GM12878 (cell line): ENCODE measurements at regions not wholly inside any gene's neighbourhood (a gene's known extent, or its start where the extent isn't known, plus 50 kb on each side); places are given as distances from the start of the nearest gene placed in this dataset.

ENCODE experiments used
- ATAC-seq: fragments of 200-7000 bp; cut with Tn5 transposase; 3 replicates; pipeline ENCODE4 v1.9.1; 2020; ENCODE audit warnings: mild to moderate bottlenecking, moderate library complexity
- BruUV-seq: library from RNA; stranded (reverse); fragments of 400-500 nt; replicated peaks from 2 replicates; lab custom pipeline; 2021; lab: Mats Ljungman, UMichigan
- CTCF ChIA-PET: fragments of 300-600 bp; sonication (Branson Sonifier 250); formaldehyde crosslinking; extraction: SDS; loops from one replicate; lab custom pipeline; 2021; ENCODE audit warnings: inconsistent platforms; lab: Yijun Ruan, JAX
- POLR2A ChIA-PET: fragments of 350-600 bp; formaldehyde crosslinking; extraction: SDS; loops from one replicate; lab custom pipeline; 2021; ENCODE audit warnings: inconsistent platforms; lab: Charles Lee
- RAD21 ChIA-PET: fragments of 300-600 bp; sonication (Branson Sonifier 250); formaldehyde crosslinking; loops from one replicate; lab custom pipeline; 2023; ENCODE audit warnings: antibody characterized with exemption; ENCODE audit not compliant: unreplicated experiment; lab: Charles Lee
- SMC1A ChIA-PET: fragments of 300-600 bp; sonication (Branson Sonifier 250); formaldehyde crosslinking; loops from one replicate; lab custom pipeline; 2023; ENCODE audit not compliant: unreplicated experiment, uncharacterized antibody; lab: Charles Lee
- DNase-seq: peaks from one replicate; pipeline ENCODE4 v3.0.0-alpha.2; 2011; ENCODE audit warnings: low read depth, low spot score
- FAIRE-seq: peaks from 3 replicates; lab custom pipeline; 2011; peaks lifted over from hg19 to GRCh38; lab: Jason Lieb, UNC
- H2AFZ ChIP-seq: 2 replicates; pipeline ENCODE4 v1.6.0; 2011; ENCODE audit warnings: low read depth, low read length, control low read depth; ENCODE audit not compliant: control insufficient read depth
- H3K27ac ChIP-seq: 2 replicates; pipeline ENCODE4 v1.5.1; 2011; ENCODE audit warnings: control low read depth; ENCODE audit not compliant: control insufficient read depth, insufficient read depth
- H3K27me3 ChIP-seq, 2 experiments: replicated peaks in 1 of 2; 2 replicates each; pipeline versions ENCODE4 v1.6.0 to v1.6.1; 2011; ENCODE audit warnings: low read length in 1 of 2; ENCODE audit not compliant: control insufficient read depth in 2 of 2, insufficient read depth in 2 of 2
- H3K36me3 ChIP-seq, 2 experiments: 2 replicates each; pipeline ENCODE4 v1.5.1; 2011; ENCODE audit warnings: low read length in 1 of 2; ENCODE audit not compliant: control insufficient read depth in 2 of 2, insufficient read depth in 2 of 2
- H3K4me1 ChIP-seq: 2 replicates; pipeline ENCODE4 v1.6.1; 2011; ENCODE audit warnings: mild to moderate bottlenecking, low read length, moderate library complexity, mixed read lengths; ENCODE audit not compliant: control insufficient read depth, insufficient read depth
- H3K4me2 ChIP-seq: 2 replicates; pipeline ENCODE4 v1.6.0; 2011; ENCODE audit warnings: control low read depth; ENCODE audit not compliant: control insufficient read depth, insufficient read depth
- H3K4me3 ChIP-seq: fragments of 200-600 bp; sonication (generic); 2 replicates; pipeline ENCODE4 v1.5.1; 2016
- H3K79me2 ChIP-seq: 2 replicates; pipeline ENCODE4 v1.6.0; 2011; ENCODE audit warnings: low read length; ENCODE audit not compliant: control insufficient read depth, insufficient read depth
- H3K9ac ChIP-seq: 2 replicates; pipeline ENCODE4 v1.8.0; 2011; ENCODE audit warnings: low read length, control low read depth, mixed read lengths; ENCODE audit not compliant: control insufficient read depth, insufficient read depth
- H3K9me3 ChIP-seq: replicated peaks from 3 replicates; pipeline ENCODE4 v1.5.1; 2011; ENCODE audit warnings: mild to moderate bottlenecking, low read length; ENCODE audit not compliant: control insufficient read depth, insufficient read depth
- H4K20me1 ChIP-seq: 2 replicates; pipeline ENCODE4 v1.6.0; 2011; ENCODE audit not compliant: control insufficient read depth, insufficient read depth
- BMI1 ChIP-seq: fragments of 450-650 bp; IDR thresholded peaks from 2 replicates; pipeline ENCODE4 v1.6.1; 2016; ENCODE audit warnings: mild to moderate bottlenecking, moderate library complexity, borderline replicate concordance
- CHD1 ChIP-seq: IDR thresholded peaks from 2 replicates; pipeline ENCODE4 v1.6.1; 2012; ENCODE audit warnings: low read depth, low read length, improper control_type of control experiment
- CREM ChIP-seq: IDR thresholded peaks from 2 replicates; pipeline ENCODE4 v1.6.1; 2014; ENCODE audit warnings: antibody characterized with exemption, low read depth
- DPF2 ChIP-seq: fragments of 450-650 bp; IDR thresholded peaks from 2 replicates; pipeline ENCODE4 v1.6.1; 2017; ENCODE audit warnings: mild to moderate bottlenecking
- GABPA ChIP-seq: IDR thresholded peaks from 2 replicates; pipeline ENCODE4 v1.6.1; 2014; ENCODE audit warnings: antibody characterized with exemption, low read depth, mild to moderate bottlenecking, inconsistent platforms
- MEF2A ChIP-seq: IDR thresholded peaks from 2 replicates; pipeline ENCODE4 v1.6.1; 2011; ENCODE audit warnings: low read depth, mild to moderate bottlenecking, low read length, moderate library complexity; ENCODE audit not compliant: insufficient read depth
- MTA2 ChIP-seq: fragments of 450-650 bp; IDR thresholded peaks from 2 replicates; pipeline ENCODE4 v1.6.1; 2016; ENCODE audit warnings: low read depth, mild to moderate bottlenecking, moderate library complexity
- MTA3 ChIP-seq: IDR thresholded peaks from 2 replicates; pipeline ENCODE4 v1.6.1; 2012; ENCODE audit warnings: low read length, inconsistent platforms, borderline replicate concordance
- NFIC ChIP-seq: IDR thresholded peaks from 2 replicates; pipeline ENCODE4 v1.6.1; 2012; ENCODE audit warnings: low read depth, mild to moderate bottlenecking, inconsistent platforms, low read length, moderate library complexity
- NR2C2 ChIP-seq: IDR thresholded peaks from 2 replicates; pipeline ENCODE4 v1.6.1; 2011; ENCODE audit warnings: borderline replicate concordance, low read depth; ENCODE audit not compliant: control insufficient read depth, insufficient read length
- PBX3 ChIP-seq: IDR thresholded peaks from 2 replicates; pipeline ENCODE4 v1.6.1; 2011; ENCODE audit warnings: mild to moderate bottlenecking, low read depth, low read length, moderate library complexity; ENCODE audit not compliant: insufficient replicate concordance
- POLR2A ChIP-seq: IDR thresholded peaks from 2 replicates; pipeline ENCODE4 v1.6.1; 2011; ENCODE audit warnings: low read depth, mild to moderate bottlenecking, low read length
- SREBF1 ChIP-seq: IDR thresholded peaks from 2 replicates; pipeline ENCODE4 v1.6.1; 2012; ENCODE audit warnings: mild to moderate bottlenecking, low read length
- SUZ12 ChIP-seq: fragments of 200-600 bp; sonication (generic); IDR thresholded peaks from one replicate; pipeline ENCODE4 v1.6.1; 2018; ENCODE audit warnings: antibody characterized with exemption, mild to moderate bottlenecking; ENCODE audit not compliant: unreplicated experiment
- WGBS: methylation state at CpG from one replicate; pipeline ENCODE4 v1.1.6; 2016; ENCODE audit warnings: low lambda C conversion rate; ENCODE audit not compliant: insufficient replicate concordance, insufficient coverage; ENCODE audit errors: missing lambda C conversion rate; 5-methylcytosine and 5-hydroxymethylcytosine counted together
- in situ Hi-C: fragments of 300-500 bp; cut with MboI; formaldehyde crosslinking; loops from 9 replicates; pipeline ENCODE4 v1.14.3; 2018; ENCODE audit warnings: mixed read lengths
- intact Hi-C: fragments of 100-400 bp; cut with micrococcal nuclease; formaldehyde crosslinking; loops from one replicate; pipeline ENCODE4 v1.14.2; 2022; ENCODE audit not compliant: unreplicated experiment

- WGBS: 39% methylated on average over 3 of the region's 3 CpGs
- no peak for ATAC-seq
Observed at GRCh38 chr15:29988701-29989100, 94.1 kb upstream of the GOLGA8J start.

DNA sequence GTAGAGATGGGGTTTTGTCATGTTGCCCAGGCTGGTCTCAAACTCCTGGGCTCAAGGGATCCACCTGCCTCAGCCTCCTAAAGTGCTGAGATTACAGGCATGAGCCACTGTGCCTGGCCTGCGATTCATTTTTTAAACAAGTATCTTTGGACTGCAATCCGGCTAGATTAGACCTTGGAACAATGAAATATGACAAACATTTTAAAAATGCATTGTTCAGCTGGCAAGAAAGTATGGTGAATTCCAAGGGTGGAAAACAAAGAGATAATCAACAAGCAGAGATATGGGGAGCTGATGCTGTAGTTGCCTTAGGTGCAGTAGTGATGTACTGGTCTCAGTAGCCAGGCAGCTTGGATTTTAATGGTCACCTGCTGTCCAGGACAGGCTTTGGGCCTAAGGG, 95.8 kb upstream of the GOLGA8J start:
- ChIA-PET SMC1A (no interaction called here), POLR2A (no interaction called here), CTCF (no interaction called here), RAD21 (no interaction called here)
- TF ChIP-seq NR2C2: no peak
- FAIRE-seq: no peak
- in situ Hi-C loops (no loop called here), intact Hi-C loops (no loop called here)
- H2AFZ ChIP-seq: no peak overlapping the region
- H4K20me1 ChIP-seq: no peaks in the 10 kb centered on the region
- no peaks in the 10 kb centered on the region for H3K4me1 ChIP-seq
- no peak overlapping the region for H3K27ac ChIP-seq
- H3K79me2 ChIP-seq: no peaks in the 10 kb centered on the region
- 31% methylated on average over 2 of the region's 2 CpGs for WGBS
- no peak overlapping the region for H3K4me2 ChIP-seq
- no peaks in the 10 kb centered on the region for H3K36me3 ChIP-seq
- no TSS peak for BruUV-seq
- no peaks in the 10 kb centered on the region for H3K9me3 ChIP-seq
- ATAC-seq: no peak
- no peak for DNase-seq
- H3K27me3 ChIP-seq: no peaks in the 10 kb centered on the region
- no peak overlapping the region for H3K9ac ChIP-seq
- no peak overlapping the region for H3K4me3 ChIP-seq

More at GRCh38 chr15:29988701-29989100, 94.1 kb upstream of the GOLGA8J start:
- no peak for DNase-seq
- no TSS peak for BruUV-seq
- RAD21 ChIA-PET: no interaction called here
- TF ChIP-seq NFIC (no peak), SUZ12 (no peak), PBX3 (no peak), CHD1 (no peak), SREBF1 (no peak), MEF2A (no peak), MTA3 (no peak), DPF2 (no peak), CREM (no peak), POLR2A (no peak), BMI1 (no peak), MTA2 (no peak), GABPA (no peak)
- Histone ChIP-seq H4K20me1 (no peaks in the 10 kb centered on the region), H2AFZ (no peak overlapping the region), H3K27me3 (no peaks in the 10 kb centered on the region), H3K4me1 (no peaks in the 10 kb centered on the region), H3K79me2 (no peaks in the 10 kb centered on the region), H3K4me3 (no peak overlapping the region), H3K27ac (no peak overlapping the region), H3K9ac (no peak overlapping the region), H3K36me3 (no peaks in the 10 kb centered on the region), H3K9me3 (no peaks in the 10 kb centered on the region), H3K4me2 (no peak overlapping the region)
- in situ Hi-C loops: no loop called here
- no peak for FAIRE-seq
- POLR2A ChIA-PET: no interaction called here
- SMC1A ChIA-PET: no interaction called here
- intact Hi-C loops: no loop called here
- CTCF ChIA-PET: no interaction called here
